NCI-H526 treated with DMSO at 0.1 percent for 48 hours (cell line): ENCODE measurements at regions not wholly inside any gene's neighbourhood (a gene's known extent, or its start where the extent isn't known, plus 50 kb on each side); places are given as distances from the start of the nearest gene placed in this dataset.

ENCODE experiments used
- DNase-seq: peaks from one replicate; lab custom pipeline; 2025; lab: John Stamatoyannopoulos, UW

DNA sequence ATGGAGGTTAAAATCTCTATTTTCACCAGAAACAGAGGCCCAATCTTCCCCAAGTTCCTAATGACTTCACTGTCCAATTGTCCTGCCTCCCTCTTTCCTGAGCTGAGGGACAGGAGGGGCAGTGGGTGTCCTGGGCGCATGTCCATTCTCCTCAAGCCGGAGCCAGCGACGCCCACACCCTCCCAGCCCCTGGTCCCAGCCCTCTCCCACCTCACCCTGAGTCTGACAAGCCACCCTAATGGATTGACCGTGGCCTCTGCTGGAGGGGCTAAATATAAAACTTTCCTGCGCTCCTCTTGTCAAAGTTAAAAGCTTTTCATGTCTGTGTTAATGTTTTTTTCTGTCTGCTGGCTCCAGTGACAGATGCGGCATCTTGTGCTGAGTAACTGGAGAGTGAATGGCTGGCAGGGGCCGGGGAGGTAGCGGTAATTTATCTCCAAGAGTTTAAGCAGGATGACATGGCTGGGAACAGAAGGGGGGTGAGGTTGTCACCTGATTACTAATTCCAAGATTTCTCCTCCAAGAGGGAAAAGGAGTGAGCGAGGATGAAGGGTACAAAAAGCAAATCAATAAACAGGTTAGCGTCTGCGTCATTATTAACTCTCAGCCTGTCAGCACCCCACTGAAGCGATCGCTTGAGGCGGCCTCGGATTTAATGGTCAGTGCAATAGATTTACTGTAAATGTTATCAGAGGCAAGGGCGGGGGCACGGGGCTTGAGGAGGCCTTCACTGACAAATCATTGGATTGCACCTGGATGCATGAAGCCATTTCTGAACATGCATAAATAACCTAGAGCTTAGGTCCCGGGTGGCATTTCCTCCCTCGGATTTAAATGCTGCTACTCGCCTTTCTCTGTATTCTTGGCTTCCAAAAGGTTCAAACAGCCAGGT, 118.1 kb upstream of the MAFB start:
- DNase-seq = no peak

DNA sequence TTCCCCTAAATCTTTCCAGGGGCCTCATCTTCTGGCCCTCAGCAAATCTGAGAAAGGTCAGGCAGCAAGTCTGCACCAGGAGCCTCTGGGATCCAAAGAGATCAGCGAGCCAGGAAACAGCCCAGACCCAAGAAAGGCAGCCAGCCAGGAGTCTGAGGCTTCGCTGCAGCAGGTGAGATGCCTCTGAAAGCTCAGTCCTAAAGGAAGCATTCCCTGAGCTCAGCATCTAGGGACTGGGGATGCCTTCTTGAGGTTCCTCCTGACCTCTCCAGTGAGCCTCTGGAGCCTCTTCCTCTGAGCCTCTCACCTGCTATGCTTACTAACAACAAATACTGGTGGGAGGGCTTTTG, 118.8 kb upstream of the MAFB start:
- DNase-seq = no peak

DNA sequence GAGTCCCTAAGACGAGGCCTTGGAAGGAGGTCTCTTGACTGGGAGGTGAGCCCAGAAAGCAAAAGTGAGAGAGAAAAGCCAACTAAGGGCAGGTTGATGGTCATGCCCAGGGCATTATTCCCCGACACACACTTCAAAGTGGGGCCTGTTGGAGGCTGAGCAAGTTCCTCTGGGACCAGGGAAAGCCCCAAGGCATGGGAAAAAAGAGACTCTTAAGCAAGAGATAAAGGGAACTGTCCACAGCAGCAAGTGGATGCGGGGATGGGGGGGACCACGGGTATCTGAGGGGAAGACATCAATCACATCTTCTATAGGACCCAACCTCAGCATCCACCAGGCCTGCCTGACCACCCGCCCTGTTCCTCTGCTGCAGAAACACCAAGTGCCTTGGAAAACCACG, 119.9 kb upstream of the MAFB start:
- no peak for DNase-seq

DNA sequence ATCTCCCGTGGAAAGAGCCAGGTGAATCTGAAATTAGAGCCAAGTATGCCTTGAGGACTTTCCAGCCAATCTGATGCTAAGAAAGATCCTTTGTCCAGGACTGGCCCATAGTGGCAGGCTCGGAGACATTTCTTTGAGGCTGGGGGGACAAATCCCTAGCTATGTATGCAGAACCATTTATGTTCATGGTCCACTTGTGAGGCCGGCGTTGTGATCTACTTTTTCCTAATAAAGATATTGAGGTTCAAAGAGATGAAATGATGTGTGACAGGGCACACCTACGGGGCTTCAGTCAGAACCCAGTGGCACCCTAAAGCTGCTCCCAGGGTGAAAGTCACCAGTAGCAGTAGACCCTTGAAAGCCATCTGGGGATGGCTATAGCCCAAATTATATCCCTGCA, 120.3 kb upstream of the MAFB start:
- DNase-seq = no peak

DNA sequence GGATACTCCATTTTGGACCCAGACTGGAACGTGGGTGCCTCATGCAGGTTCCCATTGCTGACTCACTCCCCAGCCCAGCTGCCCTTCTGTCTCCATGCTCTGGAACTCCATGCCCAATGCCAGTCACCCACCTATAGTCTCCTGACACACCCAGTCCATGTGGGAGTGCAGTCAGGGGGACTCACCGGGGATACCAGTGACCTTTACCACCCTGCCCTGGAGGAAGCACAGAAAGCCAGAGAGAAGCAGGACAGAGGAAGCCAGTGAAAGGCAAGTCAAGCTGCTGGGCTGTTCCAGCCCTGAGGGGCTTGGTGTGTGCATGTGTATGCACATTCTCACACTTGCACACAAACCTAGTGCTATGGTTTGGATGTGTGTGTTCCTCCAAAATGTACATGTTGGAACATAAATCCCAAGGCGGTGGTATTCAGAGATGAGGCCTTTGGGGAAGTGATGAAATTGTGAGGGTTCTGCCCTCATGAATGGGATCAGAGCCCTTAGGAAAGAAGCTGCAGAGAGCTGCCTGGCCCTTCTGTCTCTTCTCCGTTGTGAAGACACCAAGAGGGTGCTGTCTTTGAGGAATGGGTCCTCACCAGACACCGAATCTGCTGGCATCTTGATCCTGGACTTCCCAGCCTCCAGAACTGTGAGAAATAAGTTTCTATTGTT, 121.4 kb upstream of the MAFB start:
- DNase-seq = no peak

DNA sequence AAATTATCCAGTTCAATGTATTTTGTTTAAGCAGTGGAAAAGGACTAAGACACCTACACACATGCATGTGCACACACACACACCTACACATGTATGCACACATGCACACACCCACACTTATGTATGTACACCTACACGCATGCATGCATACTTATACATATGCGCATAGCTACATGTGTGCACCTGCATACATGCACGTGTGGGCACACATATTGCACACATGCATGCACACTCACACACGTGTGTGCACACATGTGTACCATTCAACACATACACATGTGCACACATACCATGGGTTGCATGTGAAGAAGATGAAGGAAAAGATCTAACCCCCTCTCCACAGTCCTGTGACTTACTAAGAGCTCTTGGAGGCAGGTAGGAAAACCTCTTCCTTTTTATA, 122.0 kb upstream of the MAFB start:
- no peak for DNase-seq

DNA sequence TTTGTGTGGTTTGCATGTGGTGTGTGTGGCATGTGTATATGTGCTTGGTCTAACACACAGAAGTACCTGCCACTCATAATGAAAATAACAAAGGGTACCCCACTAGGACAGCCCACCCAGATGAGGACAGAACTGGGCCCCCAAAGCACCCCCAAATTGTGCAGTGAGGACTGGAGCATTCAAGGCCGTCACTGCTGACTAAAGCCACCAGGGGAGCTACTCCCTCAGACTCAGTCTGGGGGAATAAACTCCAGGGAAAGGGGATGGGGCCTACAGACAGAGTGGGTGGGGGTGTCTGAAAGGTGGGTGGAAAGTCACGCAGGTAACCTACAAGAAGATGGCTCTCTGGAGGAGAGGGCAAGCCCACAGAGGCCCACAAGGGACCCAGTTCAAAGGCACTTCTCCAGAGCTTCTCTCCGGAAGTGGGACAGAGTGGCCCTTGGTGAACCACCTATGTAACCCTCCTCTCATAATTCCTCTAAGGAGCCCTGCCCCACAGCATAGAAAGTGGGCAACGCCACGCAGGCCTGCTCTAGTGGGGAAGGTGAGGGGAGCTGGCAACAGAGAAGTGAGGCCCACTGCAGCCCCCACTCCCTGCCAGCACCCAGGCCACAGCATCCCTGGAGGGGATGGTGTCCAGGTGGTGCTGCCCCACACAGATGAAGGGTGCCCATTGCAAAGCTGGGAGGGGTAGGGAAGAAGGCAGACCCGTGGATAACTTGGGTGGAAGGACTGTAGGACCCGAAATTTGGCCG, 122.8 kb upstream of the MAFB start:
- no peak for DNase-seq

DNA sequence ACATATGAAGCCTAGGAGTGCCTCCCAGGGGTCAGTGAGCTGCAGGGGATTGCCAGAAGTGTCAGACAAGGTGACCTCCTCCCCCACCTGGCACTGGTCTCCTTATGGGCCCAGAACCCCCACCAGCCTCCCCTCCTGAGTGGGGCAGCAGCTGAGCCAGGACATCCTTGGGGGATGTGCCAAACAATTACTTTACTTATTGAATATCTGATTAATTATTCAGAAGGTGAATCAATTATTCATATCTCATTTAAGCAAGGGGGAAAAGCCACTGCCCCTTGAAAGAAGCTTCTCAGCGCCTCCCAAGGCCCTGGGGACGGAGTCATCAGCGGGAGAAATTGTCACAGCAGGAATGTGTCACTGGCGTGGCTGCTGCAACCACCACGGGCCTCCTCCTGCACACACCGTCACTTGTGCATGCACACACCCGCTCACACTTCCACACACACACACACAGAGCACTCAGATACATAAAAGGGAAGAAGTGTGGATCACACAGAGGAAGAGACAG, 123.4 kb upstream of the MAFB start:
- no peak for DNase-seq

DNA sequence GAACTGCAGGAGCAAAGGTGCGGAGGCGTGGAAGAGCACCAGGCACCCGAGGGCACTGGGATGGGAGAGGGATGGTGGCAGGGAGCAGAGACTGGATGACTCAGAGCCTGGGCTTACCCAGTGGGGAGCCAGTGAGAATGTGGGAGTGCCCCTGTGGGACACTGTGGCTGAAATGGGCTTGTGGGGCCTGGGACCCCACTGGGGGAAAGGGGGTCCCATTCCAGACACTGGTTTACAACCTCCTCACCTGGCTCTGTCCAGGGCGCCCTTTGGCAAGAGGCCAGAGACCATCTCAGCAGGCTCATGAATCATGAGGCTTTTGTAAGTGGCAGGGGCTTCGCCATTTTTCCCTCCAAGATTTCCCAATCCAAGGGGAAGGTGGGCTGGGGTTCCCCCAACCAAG, 124.0 kb upstream of the MAFB start:
- no peak for DNase-seq

DNA sequence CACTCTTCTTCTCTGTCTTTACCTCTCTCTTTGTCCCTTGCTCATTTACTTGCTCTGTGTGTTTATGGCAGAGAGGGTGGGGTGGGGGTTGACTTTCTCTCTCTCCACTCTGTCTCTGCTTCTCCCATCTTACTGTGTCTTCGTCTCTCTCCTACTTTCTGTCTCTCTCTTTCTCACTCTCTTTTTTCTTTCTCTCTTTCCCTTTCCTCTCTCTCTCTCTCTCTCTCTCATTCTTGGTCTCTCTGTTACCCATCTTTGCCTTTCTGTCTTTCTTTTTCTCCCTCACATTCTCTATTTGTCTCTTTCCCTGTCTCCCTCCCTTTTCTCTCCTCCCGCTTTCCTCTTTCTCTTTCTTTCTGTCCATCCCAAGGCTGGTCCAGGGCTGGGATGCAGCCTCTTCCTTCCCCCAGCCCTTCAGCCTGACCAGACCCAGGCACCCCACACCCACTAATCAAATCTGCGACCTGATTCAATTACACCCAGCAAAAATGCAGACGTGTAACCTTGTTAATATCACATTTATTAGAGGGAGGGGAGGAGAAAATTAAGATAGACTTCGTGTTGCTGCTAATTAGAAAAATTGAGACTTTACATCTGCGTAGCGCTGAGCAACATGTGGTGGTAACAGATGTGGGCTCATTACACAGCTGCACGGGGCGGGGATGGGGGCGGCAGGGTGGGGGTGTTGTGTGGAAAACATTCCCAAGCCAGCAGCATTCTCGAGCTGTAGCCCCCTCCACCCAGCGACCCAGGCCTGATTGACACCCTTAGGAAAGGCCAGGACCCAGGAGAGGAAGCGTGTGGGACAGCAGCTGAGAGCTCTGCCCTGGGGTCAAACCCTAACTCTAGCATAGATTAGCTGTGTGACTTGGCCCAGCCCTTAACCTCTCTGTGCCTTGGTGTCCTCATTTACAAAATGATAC, 124.9 kb upstream of the MAFB start:
- DNase-seq = no peak

DNA sequence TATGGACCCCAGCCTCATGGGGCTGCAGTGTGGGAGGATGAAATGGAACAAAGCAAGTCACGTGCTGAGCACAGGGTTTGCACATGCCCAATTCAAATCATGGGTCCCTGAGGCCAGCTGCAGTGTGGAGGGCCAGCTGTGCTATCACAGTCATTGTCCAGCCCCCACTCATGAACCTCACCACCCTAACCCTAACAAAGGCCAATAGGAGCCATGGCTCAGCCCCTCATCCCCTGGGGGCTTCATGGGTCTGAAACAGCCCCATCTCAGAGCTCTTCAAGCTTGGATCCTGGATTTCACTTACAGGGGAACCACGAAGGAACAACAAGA, 125.6 kb upstream of the MAFB start:
- DNase-seq = no peak

DNA sequence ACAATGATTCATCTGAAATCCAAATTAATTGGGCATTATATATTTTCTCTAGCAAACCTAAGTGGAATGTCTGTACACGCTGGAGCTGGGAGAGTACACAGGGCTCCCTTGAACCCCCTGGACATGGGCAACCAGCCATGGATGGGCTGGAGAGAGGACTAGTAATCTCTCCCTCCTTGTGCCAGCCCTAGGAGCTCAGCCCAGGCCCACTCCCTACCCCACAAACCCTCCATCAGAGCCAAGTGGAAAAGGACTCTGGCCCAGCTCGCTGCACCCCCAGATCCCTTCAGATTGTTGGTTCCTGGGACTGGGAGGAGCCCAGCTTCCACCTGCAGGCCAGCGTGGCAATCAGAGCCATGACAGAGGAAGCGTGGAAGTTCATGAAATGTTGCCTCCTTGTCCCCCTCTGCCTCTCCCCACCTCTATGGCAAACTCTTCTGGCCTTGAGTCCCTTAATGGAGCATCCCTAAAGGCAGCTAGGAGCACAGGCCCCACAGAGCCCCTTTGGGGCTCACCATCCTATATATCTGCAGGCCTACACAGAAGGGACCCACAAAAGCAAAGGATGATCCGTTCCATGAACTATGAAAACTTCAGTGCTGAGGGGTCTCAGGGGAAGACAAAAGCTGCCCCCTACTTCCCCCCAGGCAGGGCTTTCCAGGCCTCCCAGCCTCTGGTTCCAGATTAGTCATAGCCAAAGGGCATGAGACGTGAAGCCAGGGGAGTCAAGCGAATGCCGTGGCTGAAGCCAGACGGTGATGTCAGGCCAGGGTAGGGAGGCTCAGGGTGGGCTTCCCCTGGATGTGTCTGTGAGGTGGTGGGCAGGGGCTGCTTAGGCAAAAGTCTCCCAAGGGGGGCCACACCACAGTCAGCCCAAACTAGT, 126.4 kb upstream of the MAFB start:
- no peak for DNase-seq

DNA sequence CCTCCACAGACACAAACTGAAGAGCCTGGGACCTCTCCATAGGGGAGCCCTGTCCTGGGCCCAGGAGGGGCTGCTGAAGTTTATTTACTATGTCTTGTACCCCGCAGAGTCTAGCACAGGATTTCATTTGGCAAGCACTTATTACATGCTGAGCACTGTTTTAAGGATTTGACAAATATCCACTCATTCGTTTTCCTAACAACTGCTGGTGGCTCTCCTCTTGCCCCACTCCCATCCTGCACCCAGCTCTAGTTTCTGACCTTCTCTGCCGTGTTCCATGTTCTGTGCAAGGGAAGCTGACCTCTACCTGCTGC, 127.0 kb upstream of the MAFB start:
- no peak for DNase-seq

DNA sequence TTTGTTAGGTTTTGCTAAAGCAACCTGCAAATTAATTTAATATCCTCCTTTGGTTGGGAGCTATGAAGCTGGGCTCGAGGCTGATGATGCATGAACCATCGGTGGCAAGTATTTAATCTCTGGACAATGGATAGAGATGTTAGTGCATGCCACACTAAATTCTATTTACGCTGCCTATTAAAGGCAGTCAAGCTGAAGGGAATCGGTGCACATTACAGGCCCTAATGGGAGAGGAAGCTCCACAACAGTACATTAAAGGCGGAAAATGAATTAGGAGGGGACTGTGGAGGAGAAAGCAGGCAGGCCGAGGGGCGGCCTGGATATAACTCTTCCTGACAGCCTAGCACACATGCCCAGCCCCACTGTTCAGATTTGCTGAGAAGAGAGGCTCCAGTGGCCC, 132.4 kb upstream of the MAFB start:
- DNase-seq = no peak

DNA sequence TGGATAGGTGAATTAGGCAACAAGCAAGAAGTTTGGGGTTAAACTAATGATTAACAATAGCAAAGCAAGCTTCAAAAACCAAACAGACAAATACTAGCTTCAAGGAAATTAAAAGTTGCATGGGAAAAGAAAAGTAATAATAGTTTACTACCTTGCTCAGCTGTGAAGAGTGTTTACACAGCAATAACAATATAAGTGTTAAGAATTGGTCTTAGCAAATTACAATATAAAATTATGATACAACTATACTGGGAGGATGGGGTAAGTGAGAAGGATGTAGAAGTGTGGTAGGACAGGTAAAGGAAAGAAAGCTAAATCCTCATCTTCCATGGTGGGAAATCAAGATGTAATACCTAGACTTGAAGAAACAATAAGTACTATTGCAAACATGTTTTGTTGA, 137.7 kb upstream of the MAFB start:
- no peak for DNase-seq

DNA sequence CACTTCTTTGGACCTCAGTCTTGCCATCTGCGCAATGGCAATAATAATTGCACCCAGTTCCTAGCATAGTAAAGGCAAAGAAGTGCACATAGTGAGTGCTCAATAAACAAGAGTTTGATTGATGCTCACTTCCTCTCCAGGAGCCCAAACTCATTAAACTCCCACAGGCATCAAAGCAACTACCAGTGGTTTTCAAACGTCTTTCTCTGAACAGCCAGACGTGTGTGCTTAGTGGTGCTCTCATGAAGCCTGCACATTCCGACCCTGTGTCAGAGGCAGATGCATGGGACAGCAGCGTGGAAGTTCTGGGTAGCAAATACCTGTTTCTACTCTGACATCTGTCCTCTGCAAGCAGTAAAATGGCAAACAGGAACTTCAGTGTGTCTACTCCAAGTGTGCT, 146.3 kb upstream of the MAFB start:
- no peak for DNase-seq

DNA sequence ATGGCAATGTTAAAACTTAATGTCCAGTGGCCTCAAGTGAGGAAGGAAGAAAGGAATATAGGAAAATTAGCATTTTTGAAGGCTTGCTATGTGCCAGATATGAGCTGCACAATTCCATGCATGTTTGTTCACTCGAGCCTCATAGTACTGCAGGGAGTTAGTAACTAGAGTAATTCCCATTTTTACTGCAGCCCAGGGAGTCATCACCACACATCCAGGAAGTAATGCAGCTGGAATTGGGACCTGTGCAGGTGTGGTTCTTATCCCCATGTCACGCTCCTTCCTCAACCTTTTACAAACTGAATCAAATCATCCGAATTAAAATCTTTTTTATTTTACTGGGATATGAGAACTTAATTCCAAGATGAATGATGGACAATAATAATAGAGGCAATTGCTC, 149.5 kb upstream of the MAFB start:
- DNase-seq = no peak

DNA sequence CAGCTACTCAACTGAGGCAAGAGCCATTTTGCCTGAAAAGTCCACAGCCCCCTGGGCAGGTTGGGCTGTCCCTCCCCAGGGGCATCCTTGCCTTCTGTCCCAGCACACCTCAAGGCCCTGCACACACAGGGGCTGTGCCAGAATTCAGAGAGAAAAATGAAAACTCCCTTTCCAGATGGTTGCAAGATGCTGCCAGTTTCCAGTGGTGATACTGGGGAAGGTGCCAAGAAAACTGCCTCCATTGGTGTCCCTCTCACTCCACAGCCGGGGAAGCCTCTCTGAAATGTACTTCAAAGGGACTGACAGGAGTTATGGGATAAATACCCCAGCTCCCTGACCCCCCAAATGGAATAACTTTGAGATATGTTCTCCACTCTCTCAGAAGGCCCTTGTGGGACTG, 154.2 kb upstream of the MAFB start:
- DNase-seq = no peak

DNA sequence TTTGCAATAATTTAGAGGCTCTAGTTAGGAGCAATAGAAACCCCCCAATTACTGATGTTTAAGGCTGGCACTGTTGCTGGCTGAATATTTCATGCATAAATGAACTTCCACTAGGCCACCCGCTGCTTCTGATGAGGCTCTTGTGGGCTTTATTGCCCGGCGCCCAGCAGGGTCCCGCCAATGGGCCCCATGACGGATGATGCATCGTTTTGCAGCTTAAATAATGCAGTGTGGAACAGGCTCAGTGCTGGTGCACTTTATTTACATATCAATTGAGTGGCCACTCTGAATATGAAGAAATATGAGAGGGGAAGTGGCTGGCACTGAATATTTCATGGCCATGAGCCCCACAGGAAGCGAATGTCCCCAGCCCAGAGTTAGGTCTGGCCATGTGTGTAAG, 155.3 kb upstream of the MAFB start:
- DNase-seq = no peak

DNA sequence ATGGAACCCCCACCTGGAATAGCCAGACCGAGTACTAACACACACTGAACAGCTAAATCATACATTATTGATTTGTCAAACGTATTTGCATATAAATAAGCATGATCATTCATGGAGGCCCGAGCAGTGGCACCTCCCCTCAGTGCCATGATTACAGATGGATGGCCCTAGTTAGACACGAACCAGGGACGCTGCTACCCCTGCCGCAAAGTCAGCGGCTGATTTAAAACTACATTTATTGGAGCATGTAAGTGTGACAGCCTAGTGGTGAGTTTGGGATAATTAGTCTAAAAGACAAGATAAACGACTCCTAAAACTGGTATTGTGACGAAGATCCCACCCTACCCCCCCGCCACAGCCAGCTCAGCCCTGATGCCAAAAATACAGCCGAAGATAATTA, 159.1 kb upstream of the MAFB start:
- DNase-seq = no peak

DNA sequence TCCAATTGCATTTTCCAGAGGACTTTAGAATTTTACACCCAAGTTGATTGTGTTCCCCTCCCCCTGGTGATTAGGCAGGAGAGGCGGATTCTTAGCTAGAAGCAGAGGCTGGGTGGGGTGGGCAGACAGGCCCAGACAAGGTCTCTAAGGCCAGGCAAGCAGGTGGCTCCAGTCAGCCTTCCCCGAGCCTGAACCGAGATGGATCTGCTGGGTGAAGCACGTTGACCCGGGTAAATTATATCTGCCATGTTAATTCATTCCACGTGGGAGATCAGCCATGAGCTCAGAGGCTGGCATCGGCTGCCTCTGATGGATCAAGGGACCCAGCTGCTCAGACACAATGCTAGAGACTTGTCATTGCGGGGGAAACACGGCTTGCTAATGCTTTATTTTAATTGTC, 159.5 kb upstream of the MAFB start:
- no peak for DNase-seq
